Stimulated activated CD4-positive, alpha-beta T cell treated with anti-CD3 and anti-CD28 coated beads, TNF-alpha, amount 100 ng/mL, for 24 hours (primary cell): ENCODE measurements at regions not wholly inside any gene's neighbourhood (a gene's known extent, or its start where the extent isn't known, plus 50 kb on each side); places are given as distances from the start of the nearest gene placed in this dataset.
"Not testable (repeated sequence)": the region's sequence is repeated elsewhere in the genome, so short reads cannot be mapped to it uniquely, and the experiment has no call there.

Experiments
- DNase-seq, 3 experiments: peaks; one replicate each; pipeline ENCODE4 v3.0.0-alpha.2; 2020; ENCODE audit warnings: low read depth in 3 of 3

DNA sequence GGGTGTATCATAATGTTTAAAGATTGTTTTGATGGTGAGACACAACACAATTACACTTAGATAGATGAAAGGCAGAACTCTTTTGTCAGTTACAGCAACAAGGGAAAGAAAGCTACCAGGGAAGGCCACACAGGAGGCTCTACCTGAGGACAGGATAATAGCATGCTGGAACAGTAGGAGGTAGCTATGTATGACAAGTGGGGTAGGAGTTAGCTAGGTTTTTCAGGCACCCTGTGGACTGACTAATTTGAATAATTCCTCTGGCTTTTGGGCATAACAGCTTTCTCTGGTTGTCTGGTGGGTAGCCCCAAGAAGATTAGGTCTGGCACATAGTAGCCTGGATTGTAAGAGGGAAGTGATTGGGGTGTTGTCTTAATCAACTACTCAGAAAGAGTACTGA is 475.4 kb upstream of the CHORDC1 start:
- no peak for DNase-seq

- DNase-seq, result not testable (repeated sequence)
Observed at GRCh38 chr11:90675496-90675895, 452.6 kb upstream of the CHORDC1 start.

- no peak for DNase-seq
Observed at GRCh38 chr11:90669094-90669493, 446.2 kb upstream of the CHORDC1 start.

DNA sequence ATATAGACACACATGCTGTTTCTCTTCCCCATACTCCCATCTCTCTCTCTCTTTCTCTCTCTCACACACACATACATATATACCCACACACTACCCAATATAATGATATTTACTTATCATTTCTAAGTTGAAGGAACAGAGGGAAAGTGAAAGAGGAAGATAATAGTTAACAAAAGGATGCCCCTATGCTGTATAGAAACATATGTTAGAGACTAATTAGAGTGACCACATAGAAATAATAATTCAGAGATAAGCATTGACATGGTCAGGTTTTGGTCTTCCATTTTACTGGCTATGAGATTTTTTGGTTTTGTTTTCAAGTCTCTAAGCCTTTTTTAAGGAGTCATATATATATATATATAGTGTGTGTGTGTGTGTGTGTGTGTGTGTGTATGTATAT is 445.7 kb upstream of the CHORDC1 start:
- no peak for DNase-seq

DNA sequence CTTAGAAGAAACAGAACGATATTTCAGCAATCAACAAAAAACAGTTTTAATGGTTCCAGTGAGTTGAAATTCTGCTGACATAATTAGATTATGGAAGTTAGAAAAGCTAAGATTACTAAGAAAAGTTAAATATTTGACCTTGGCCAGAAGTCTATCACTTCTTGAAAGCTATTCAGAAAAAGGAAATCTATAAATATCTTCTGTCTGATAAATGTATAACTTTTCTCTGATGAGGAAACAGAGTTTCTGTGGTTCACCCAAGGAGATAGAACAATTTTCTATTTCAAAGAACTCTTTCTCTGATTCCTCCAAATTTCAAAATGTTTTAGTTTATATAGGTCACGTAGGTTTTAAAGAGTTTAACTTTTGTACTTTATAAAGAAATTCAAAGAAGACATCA is 438.4 kb upstream of the CHORDC1 start:
- no peak for DNase-seq

GRCh38 chr11:90656171-90656570 is 433.3 kb upstream of the CHORDC1 start:
- no peak for DNase-seq

DNA sequence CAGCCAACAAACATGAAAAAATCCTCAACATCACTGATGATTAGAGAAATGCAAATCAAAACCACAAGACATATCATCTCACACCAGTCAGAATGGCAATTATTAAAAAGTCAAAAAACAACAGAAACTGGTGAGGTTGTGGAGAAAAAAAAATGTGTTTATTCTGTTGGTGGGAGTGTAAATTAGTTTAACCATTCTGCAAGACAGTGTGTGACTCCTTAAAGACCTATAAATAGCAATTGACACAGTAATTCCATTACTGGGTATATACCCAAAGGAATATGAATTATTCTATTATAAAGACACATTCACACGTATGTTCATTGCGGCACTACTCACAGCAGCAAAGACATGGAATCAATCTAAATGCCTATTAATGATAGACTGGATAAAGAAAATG is 427.3 kb upstream of the CHORDC1 start:
- no peak for DNase-seq

DNA sequence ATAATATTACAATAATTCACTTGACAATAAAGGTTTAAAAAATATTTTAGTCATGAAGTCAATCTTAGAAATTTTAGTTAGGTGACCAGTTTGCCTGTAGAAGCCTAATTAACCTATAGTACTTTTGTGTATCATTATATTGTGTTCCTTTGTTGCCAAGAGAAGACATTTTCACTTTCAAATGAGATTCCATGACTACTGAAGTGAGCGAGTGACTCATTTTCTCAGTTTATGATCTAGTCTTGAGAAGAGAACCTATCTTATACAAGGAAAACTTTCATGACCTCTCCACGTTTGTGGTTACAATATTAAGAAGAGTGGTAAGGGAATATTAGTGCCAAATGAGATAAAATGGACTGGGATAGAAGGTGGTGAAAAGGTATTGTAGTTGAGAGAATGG is 423.9 kb upstream of the CHORDC1 start:
- no peak for DNase-seq

DNA sequence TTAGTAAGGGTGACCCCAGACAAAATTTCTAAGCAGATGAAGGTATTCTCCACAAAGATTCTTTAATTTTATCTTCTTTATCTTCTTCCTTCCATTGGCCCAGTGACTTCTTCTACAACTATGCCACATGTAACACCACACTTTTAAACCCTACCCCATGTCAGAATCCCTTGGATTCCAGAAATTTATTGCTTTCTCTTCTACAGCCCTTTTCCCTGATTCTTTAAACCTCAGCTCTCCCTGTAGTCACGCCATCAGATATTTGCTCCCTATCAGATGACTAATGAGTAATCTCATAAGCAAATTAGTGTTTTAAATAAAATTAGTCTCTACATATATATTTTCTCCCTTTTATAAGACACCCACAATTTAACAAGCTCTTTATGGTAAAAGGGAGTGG is 423.4 kb upstream of the CHORDC1 start:
- DNase-seq, result no peak

DNA sequence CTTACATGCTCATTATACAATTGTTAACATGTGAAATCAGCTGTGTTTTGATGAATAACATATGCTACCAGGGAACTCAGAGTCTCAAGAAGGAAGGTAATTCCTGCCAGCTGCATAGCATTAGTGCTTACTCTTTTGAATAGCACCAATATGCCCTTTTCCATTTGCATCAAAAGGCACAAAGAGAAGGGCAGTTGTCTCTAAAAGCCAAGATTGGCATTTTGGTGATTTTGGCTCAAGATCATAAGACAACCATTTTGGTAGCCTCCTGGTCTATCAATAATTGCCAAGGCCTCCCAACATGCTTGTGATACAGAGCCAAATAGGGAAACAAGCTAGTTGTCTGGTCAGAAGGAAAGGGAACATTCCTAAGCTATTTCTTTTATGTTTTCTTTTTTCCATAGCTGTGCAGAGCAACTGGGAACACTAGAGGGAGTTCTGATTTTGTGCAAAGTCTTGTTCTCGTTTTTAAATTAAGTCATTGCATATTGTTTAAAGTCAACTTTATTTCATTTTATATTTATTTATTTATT is 416.7 kb upstream of the CHORDC1 start:
- no peak for DNase-seq

DNA sequence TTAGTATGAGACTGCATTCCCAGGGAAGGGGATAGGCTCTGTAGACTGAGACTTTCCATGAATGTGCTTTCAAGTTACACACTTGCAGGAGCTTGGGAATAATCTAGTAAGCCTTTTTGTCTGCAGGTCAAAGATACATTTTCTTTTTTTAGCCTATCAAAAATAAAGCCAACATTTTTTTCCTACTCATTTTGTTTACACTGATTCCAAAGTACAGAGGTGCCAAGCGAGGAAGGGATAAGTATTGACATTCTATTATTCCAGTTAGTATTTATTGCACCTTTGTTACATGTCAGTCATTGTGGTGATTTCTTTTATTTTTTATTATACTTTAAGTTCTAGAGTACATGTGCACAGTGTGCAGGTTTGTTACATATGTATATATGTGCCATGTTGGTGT is 413.0 kb upstream of the CHORDC1 start:
- no peak for DNase-seq

GRCh38 chr11:90635151-90635550 is 412.3 kb upstream of the CHORDC1 start:
- DNase-seq, result no peak

DNA sequence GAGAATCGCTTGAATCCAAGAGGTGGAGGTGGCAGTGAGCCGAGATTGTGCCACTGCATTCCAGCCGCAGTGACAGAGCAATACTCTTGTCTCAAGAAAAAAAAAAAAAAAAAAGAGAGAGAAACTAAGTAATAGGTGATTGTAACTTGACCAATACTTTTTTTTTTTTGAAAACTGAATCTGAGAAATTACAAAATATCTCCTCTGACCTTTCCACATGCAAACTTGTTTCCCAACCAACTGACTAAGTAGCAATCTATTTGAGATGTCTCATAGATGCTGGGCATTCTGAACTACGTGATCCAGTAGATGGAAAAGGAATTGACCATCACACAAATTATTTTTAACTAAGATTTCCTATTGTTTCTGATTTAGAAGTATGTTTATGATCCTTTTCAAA is 407.3 kb upstream of the CHORDC1 start:
- DNase-seq, result no peak

- no peak for DNase-seq
Observed at GRCh38 chr11:90629229-90629806, 406.5 kb upstream of the CHORDC1 start.

DNA sequence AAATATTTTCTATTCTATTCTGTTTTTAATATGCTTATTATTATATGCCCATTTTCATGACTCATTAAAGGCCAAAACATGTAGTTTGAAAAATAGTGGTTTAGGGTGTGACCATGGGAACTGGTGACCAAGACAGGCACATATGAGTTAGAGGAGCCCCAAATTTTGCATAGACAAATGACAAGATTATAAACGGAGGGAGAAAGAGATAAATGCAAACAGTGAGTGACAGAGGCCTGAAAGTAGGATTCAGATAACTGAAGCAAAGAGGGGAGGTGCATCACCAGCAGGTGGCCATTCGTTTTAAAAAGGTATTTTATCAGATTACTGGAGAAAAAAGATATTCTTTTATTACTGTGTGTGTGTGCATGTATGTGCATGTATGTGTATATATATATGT is 391.5 kb upstream of the CHORDC1 start:
- no peak for DNase-seq

DNA sequence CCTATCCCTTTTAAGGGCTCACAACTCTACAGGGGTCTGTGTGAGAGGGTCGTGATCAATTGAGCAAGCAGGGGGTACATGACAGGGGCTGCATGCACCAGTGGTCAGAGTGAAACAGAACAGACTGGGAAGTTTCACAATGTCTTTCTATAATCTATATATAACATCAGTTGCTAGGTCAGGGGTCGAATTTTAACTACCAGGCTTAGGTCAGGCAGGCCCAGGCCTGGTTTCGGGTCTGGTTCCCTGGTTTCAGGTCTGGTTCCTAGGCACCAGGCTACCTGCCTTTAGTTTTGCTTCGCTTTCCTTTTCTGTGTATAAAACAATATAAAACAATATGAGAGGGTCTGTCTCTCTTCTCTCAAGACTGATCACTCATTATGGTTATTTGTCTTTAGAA is 390.2 kb upstream of the CHORDC1 start:
- DNase-seq, result not testable (repeated sequence)

GRCh38 chr11:90606721-90607120 is 383.9 kb upstream of the CHORDC1 start:
- DNase-seq, result no peak

GRCh38 chr11:90601261-90601660 is 378.4 kb upstream of the CHORDC1 start:
- DNase-seq, result no peak

DNA sequence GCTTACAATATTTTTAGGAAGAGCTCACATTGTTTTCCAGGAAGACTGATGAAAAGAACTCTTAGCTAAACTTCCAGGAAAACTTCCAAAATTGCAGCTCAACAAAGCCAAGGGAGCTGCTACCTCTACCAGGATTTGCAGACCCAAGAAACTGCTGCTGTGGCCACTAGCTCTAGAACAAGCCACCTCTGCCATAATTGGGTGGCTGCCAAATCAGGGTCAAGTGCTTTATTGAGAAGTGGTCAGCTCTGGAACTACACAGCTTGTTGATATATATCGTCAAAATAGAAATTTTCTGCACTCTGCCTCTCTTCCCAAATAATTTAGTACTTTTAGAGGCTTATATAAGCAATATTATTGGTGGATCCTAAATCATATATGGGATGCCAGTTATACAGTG is 371.8 kb upstream of the CHORDC1 start:
- no peak for DNase-seq

GRCh38 chr11:90593099-90593498 is 370.2 kb upstream of the CHORDC1 start:
- DNase-seq, result no peak

DNA sequence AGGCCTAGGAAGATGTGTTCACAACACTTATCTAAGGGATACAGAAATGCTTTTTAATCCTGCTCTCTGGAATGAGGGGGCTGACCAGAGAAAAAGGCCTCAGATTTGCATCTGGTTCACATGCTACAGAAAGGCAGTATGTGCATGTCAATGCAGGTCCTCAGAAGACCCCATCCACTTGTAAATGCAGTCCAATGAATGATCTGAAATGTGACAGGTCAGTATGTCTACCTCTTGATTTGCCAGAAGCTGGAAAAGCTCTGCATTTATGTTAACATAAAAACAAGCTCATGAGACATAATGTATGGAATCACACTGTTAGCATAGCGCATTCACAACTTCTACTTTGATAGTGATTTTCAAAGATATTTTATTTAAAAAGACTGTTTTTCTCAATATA is 367.4 kb upstream of the CHORDC1 start:
- DNase-seq, result no peak

DNA sequence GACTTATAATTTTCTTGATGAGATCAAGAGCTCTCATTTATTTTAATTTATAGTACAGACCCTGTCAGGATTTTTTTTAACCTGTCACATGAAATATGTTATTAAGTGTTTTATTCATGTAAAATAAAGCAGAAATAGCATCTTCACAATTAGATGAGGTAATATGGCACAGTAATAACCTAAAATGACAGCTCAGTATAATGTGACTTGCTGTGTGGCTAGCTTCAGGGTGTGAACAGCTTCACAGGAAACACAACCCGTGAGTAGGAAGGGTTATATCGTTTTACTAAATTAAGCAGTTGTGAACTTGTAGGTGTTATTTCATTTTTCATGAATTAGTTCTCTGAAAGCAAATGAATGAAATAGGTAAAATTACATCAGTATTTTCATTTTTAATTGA is 366.9 kb upstream of the CHORDC1 start:
- DNase-seq, result no peak

DNA sequence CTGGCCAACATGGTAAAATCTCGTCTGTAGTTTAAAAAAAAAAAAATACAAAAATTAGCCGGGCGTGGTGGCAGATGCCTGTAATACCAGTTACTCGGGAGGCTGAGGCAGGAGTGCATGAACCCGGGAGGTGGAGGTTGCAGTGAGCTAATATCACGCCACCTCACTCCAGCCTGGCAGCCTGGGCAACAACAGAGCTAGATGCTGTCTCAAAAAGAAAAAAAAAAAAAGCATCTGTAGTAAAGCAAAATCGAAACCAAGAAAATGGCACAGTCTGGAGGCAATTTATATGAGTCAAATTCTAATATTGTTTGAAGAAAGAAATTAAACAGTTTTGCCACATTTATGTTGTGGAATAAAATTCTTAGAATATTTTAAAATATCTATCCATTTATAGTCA is 365.0 kb upstream of the CHORDC1 start:
- DNase-seq, result no peak

GRCh38 chr11:90585491-90585890 is 362.6 kb upstream of the CHORDC1 start:
- no peak for DNase-seq
